ENCODE measurements at regions not wholly inside any gene's neighbourhood (a gene's known extent, or its start where the extent isn't known, plus 50 kb on each side); places are given as distances from the start of the nearest gene placed in this dataset.

- Histone ChIP-seq H3K27me3 (ENCODE audit: control insufficient read depth, insufficient read depth, low read length) (peaks cover 15% of the 10 kb centered on the region), H3K9me3 (ENCODE audit: control insufficient read depth, insufficient read depth, low read length) (no peaks in the 10 kb centered on the region), H3K36me3 (ENCODE audit: control insufficient read depth, insufficient read depth, low read length) (no peaks in the 10 kb centered on the region), H3K9ac (ENCODE audit: low read depth, low read length) (no peak overlapping the region), H3K4me1 (ENCODE audit: control insufficient read depth, insufficient read depth, low read length) (no peaks in the 10 kb centered on the region), H3K4me3 (ENCODE audit: low read depth, low read length) (no peak overlapping the region)
These were observed 92.4 kb upstream of the TGM3 start for GRCh38 chr20:2203436-2203835.

GRCh38 chr20:2204021-2204420 lies 91.8 kb upstream of the TGM3 start:
- Histone ChIP-seq H3K4me3 (ENCODE audit: low read depth, low read length) (no peak overlapping the region), H3K9me3 (ENCODE audit: control insufficient read depth, insufficient read depth, low read length) (no peaks in the 10 kb centered on the region), H3K36me3 (ENCODE audit: control insufficient read depth, insufficient read depth, low read length) (no peaks in the 10 kb centered on the region), H3K27me3 (ENCODE audit: control insufficient read depth, insufficient read depth, low read length) (peaks cover 17% of the 10 kb centered on the region), H3K9ac (ENCODE audit: low read depth, low read length) (no peak overlapping the region), H3K4me1 (ENCODE audit: control insufficient read depth, insufficient read depth, low read length) (no peaks in the 10 kb centered on the region)

GRCh38 chr20:2206957-2207769 lies 88.6 kb upstream of the TGM3 start:
- Histone ChIP-seq H3K27me3 (ENCODE audit: control insufficient read depth, insufficient read depth, low read length) (peaks cover 22% of the 10 kb centered on the region), H3K4me3 (ENCODE audit: low read depth, low read length) (peak overlapping the region; percentile 67), H3K36me3 (ENCODE audit: control insufficient read depth, insufficient read depth, low read length) (no peaks in the 10 kb centered on the region), H3K9ac (ENCODE audit: low read depth, low read length) (peak overlapping the region; percentile 73), H3K4me1 (ENCODE audit: control insufficient read depth, insufficient read depth, low read length) (no peaks in the 10 kb centered on the region), H3K9me3 (ENCODE audit: control insufficient read depth, insufficient read depth, low read length) (no peaks in the 10 kb centered on the region)

- Histone ChIP-seq H3K4me1 (ENCODE audit: control insufficient read depth, insufficient read depth, low read length) (no peaks in the 10 kb centered on the region), H3K27me3 (ENCODE audit: control insufficient read depth, insufficient read depth, low read length) (peaks cover 22% of the 10 kb centered on the region), H3K36me3 (ENCODE audit: control insufficient read depth, insufficient read depth, low read length) (no peaks in the 10 kb centered on the region), H3K9me3 (ENCODE audit: control insufficient read depth, insufficient read depth, low read length) (no peaks in the 10 kb centered on the region), H3K4me3 (ENCODE audit: low read depth, low read length) (peak overlapping the region; percentile 67), H3K9ac (ENCODE audit: low read depth, low read length) (peak overlapping the region; percentile 73)
These were observed 88.1 kb upstream of the TGM3 start for GRCh38 chr20:2207770-2208097.

GRCh38 chr20:2208897-2209296 lies 86.9 kb upstream of the TGM3 start:
- H3K36me3 ChIP-seq (ENCODE audit: control insufficient read depth, insufficient read depth, low read length) = no peaks in the 10 kb centered on the region
- no peak overlapping the region for H3K4me3 ChIP-seq (ENCODE audit: low read depth, low read length)
- no peaks in the 10 kb centered on the region for H3K9me3 ChIP-seq (ENCODE audit: control insufficient read depth, insufficient read depth, low read length)
- H3K27me3 ChIP-seq (ENCODE audit: control insufficient read depth, insufficient read depth, low read length) = peaks cover 22% of the 10 kb centered on the region
- no peaks in the 10 kb centered on the region for H3K4me1 ChIP-seq (ENCODE audit: control insufficient read depth, insufficient read depth, low read length)
- no peak overlapping the region for H3K9ac ChIP-seq (ENCODE audit: low read depth, low read length)

GRCh38 chr20:2210646-2211552 lies 84.9 kb upstream of the TGM3 start:
- no peaks in the 10 kb centered on the region for H3K4me1 ChIP-seq (ENCODE audit: control insufficient read depth, insufficient read depth, low read length)
- H3K4me3 ChIP-seq (ENCODE audit: low read depth, low read length) = no peak overlapping the region
- H3K9ac ChIP-seq (ENCODE audit: low read depth, low read length) = no peak overlapping the region
- no peaks in the 10 kb centered on the region for H3K36me3 ChIP-seq (ENCODE audit: control insufficient read depth, insufficient read depth, low read length)
- no peaks in the 10 kb centered on the region for H3K9me3 ChIP-seq (ENCODE audit: control insufficient read depth, insufficient read depth, low read length)
- peaks cover 22% of the 10 kb centered on the region for H3K27me3 ChIP-seq (ENCODE audit: control insufficient read depth, insufficient read depth, low read length)

GRCh38 chr20:2212456-2213015 lies 83.3 kb upstream of the TGM3 start:
- Histone ChIP-seq H3K9me3 (ENCODE audit: control insufficient read depth, insufficient read depth, low read length) (no peaks in the 10 kb centered on the region), H3K27me3 (ENCODE audit: control insufficient read depth, insufficient read depth, low read length) (peaks cover 14% of the 10 kb centered on the region), H3K4me1 (ENCODE audit: control insufficient read depth, insufficient read depth, low read length) (no peaks in the 10 kb centered on the region), H3K4me3 (ENCODE audit: low read depth, low read length) (no peak overlapping the region), H3K9ac (ENCODE audit: low read depth, low read length) (no peak overlapping the region), H3K36me3 (ENCODE audit: control insufficient read depth, insufficient read depth, low read length) (no peaks in the 10 kb centered on the region)

- Histone ChIP-seq H3K4me1 (ENCODE audit: control insufficient read depth, insufficient read depth, low read length) (no peaks in the 10 kb centered on the region), H3K9me3 (ENCODE audit: control insufficient read depth, insufficient read depth, low read length) (no peaks in the 10 kb centered on the region), H3K27me3 (ENCODE audit: control insufficient read depth, insufficient read depth, low read length) (peaks cover 7% of the 10 kb centered on the region), H3K36me3 (ENCODE audit: control insufficient read depth, insufficient read depth, low read length) (no peaks in the 10 kb centered on the region), H3K4me3 (ENCODE audit: low read depth, low read length) (no peak overlapping the region), H3K9ac (ENCODE audit: low read depth, low read length) (no peak overlapping the region)
These were observed 82.4 kb upstream of the TGM3 start for GRCh38 chr20:2213401-2213800.

GRCh38 chr20:2217857-2218539 lies 77.8 kb upstream of the TGM3 start:
- Histone ChIP-seq H3K4me1 (ENCODE audit: control insufficient read depth, insufficient read depth, low read length) (no peaks in the 10 kb centered on the region), H3K9me3 (ENCODE audit: control insufficient read depth, insufficient read depth, low read length) (no peaks in the 10 kb centered on the region), H3K36me3 (ENCODE audit: control insufficient read depth, insufficient read depth, low read length) (no peaks in the 10 kb centered on the region), H3K9ac (ENCODE audit: low read depth, low read length) (no peak overlapping the region), H3K27me3 (ENCODE audit: control insufficient read depth, insufficient read depth, low read length) (no peaks in the 10 kb centered on the region), H3K4me3 (ENCODE audit: low read depth, low read length) (no peak overlapping the region)

- H3K4me3 ChIP-seq (ENCODE audit: low read depth, low read length) = no peak overlapping the region
- H3K4me1 ChIP-seq (ENCODE audit: control insufficient read depth, insufficient read depth, low read length) = no peaks in the 10 kb centered on the region
- no peak overlapping the region for H3K9ac ChIP-seq (ENCODE audit: low read depth, low read length)
These were observed 76.3 kb upstream of the TGM3 start for GRCh38 chr20:2219481-2220006.

GRCh38 chr20:2220298-2220697 lies 75.5 kb upstream of the TGM3 start:
- no peak overlapping the region for H3K9ac ChIP-seq (ENCODE audit: low read depth, low read length)

More at GRCh38 chr20:2219481-2220006, 76.3 kb upstream of the TGM3 start:
- H3K27me3 ChIP-seq (ENCODE audit: control insufficient read depth, insufficient read depth, low read length) = no peaks in the 10 kb centered on the region
- no peaks in the 10 kb centered on the region for H3K36me3 ChIP-seq (ENCODE audit: control insufficient read depth, insufficient read depth, low read length)
- H3K9me3 ChIP-seq (ENCODE audit: control insufficient read depth, insufficient read depth, low read length) = no peaks in the 10 kb centered on the region

More at GRCh38 chr20:2220298-2220697, 75.5 kb upstream of the TGM3 start:
- H3K27me3 ChIP-seq (ENCODE audit: control insufficient read depth, insufficient read depth, low read length) = no peaks in the 10 kb centered on the region
- no peaks in the 10 kb centered on the region for H3K9me3 ChIP-seq (ENCODE audit: control insufficient read depth, insufficient read depth, low read length)
- no peaks in the 10 kb centered on the region for H3K36me3 ChIP-seq (ENCODE audit: control insufficient read depth, insufficient read depth, low read length)
- H3K4me3 ChIP-seq (ENCODE audit: low read depth, low read length) = no peak overlapping the region
- no peaks in the 10 kb centered on the region for H3K4me1 ChIP-seq (ENCODE audit: control insufficient read depth, insufficient read depth, low read length)
